HEK293T (cell line): ENCODE measurements at regions not wholly inside any gene's neighbourhood (a gene's known extent, or its start where the extent isn't known, plus 50 kb on each side); places are given as distances from the start of the nearest gene placed in this dataset.

Experiments
- CTCF ChIA-PET: fragments of 350-600 bp; formaldehyde crosslinking; extraction: SDS; loops from one replicate; lab custom pipeline; 2021; ENCODE audit warnings: antibody characterized with exemption, inconsistent platforms; lab: Yijun Ruan, JAX
- POLR2A ChIA-PET: fragments of 350-600 bp; formaldehyde crosslinking; extraction: SDS; loops from one replicate; lab custom pipeline; 2020; ENCODE audit warnings: antibody characterized with exemption, inconsistent platforms; lab: Yijun Ruan, JAX
- DNase-seq: peaks from one replicate; pipeline ENCODE4 v3.0.0; 2012; ENCODE audit warnings: mixed read lengths; ENCODE audit errors: extremely low spot score
- ARNT ChIP-seq: fragments of 450-650 bp; IDR thresholded peaks from 2 replicates; pipeline ENCODE4 v1.6.1; 2017; ENCODE audit warnings: mild to moderate bottlenecking
- BHLHE40 ChIP-seq: fragments of 450-650 bp; IDR thresholded peaks from 2 replicates; pipeline ENCODE4 v1.6.1; 2016; ENCODE audit warnings: mild to moderate bottlenecking, moderate library complexity, borderline replicate concordance
- CTBP1 ChIP-seq: fragments of 450-650 bp; IDR thresholded peaks from 2 replicates; pipeline ENCODE4 v1.6.1; 2016; ENCODE audit warnings: borderline replicate concordance
- ELF4 ChIP-seq: fragments of 450-650 bp; IDR thresholded peaks from 2 replicates; pipeline ENCODE4 v1.6.1; 2017; ENCODE audit warnings: antibody characterized with exemption
- FOXA1 ChIP-seq: fragments of 450-650 bp; IDR thresholded peaks from 2 replicates; pipeline ENCODE4 v1.6.1; 2016; ENCODE audit warnings: mild to moderate bottlenecking
- FOXK2 ChIP-seq: fragments of 450-650 bp; IDR thresholded peaks from 2 replicates; pipeline ENCODE4 v1.6.1; 2016; ENCODE audit warnings: mild to moderate bottlenecking
- FOXM1 ChIP-seq: fragments of 450-650 bp; IDR thresholded peaks from 2 replicates; pipeline ENCODE4 v1.6.1; 2017; ENCODE audit warnings: mild to moderate bottlenecking, borderline replicate concordance
- HDGF ChIP-seq: fragments of 450-650 bp; IDR thresholded peaks from 2 replicates; pipeline ENCODE4 v1.6.1; 2017; ENCODE audit warnings: antibody characterized with exemption, borderline replicate concordance
- L3MBTL2 ChIP-seq: fragments of 450-650 bp; conservative IDR thresholded peaks from 2 replicates; pipeline ENCODE4 v1.6.1; 2016; ENCODE audit warnings: mild to moderate bottlenecking
- LEF1 ChIP-seq: fragments of 450-650 bp; IDR thresholded peaks from 2 replicates; pipeline ENCODE4 v1.6.1; 2017; ENCODE audit warnings: mild to moderate bottlenecking, borderline replicate concordance
- NFRKB ChIP-seq: fragments of 450-650 bp; IDR thresholded peaks from 2 replicates; pipeline ENCODE4 v1.6.1; 2016; ENCODE audit warnings: mild to moderate bottlenecking, moderate library complexity
- PKNOX1 ChIP-seq: fragments of 450-650 bp; IDR thresholded peaks from 2 replicates; pipeline ENCODE4 v1.6.1; 2016
- SP1 ChIP-seq: fragments of 450-650 bp; IDR thresholded peaks from 2 replicates; pipeline ENCODE4 v1.6.1; 2017
- SUZ12 ChIP-seq: fragments of 450-650 bp; IDR thresholded peaks from 2 replicates; pipeline ENCODE4 v1.6.1; 2016; ENCODE audit warnings: mild to moderate bottlenecking
- TARDBP ChIP-seq: fragments of 450-650 bp; IDR thresholded peaks from 2 replicates; pipeline ENCODE4 v1.6.1; 2016
- ZNF384 ChIP-seq: fragments of 450-650 bp; IDR thresholded peaks from 2 replicates; pipeline ENCODE4 v1.6.1; 2016

DNA sequence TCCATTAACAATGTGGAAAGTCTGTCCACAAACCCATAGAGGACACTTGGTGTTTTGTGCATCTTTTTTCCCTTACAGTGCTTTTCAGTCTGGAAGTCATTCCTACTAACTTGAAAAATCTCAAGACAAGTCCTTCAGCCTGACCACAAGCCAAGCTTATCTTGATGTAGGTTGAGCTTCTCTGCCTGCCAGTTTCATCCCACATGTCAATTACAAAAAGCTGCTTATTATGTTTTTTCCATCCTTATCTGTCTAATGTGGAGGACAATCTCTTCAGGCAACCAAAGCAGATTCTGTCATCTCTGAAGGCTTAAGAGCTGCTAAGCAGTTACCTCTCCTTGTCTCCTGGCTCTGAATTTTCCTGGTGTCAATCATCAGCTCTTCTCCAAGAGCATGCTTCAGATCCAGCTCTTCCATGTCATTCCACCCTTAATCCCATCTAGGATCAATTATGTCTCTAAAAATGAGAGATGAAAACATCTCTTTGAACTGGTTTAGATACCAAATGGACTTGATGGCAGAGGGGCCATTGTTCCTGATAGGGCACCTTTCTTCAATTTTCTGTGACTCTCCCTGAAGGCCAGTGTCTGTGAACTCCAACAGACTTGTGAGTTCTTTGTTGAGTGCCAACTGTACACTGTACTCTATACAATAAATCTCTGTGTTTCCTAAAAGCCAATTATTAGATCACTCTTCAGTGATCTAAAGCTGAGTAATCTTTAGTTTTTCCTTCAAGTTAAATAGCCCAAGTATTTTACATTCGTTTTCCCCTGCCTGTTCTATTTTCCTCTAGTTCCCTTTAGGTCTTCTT, 208.6 kb downstream of the RBM43 start:
- DNase-seq = no peak
- ChIA-PET POLR2A (no interaction called here), CTCF (no interaction called here)
- TF ChIP-seq ARNT = no peak
- no peak for TF ChIP-seq LEF1
- TF ChIP-seq ZNF384 = no peak
- no peak for TF ChIP-seq HDGF
- TF ChIP-seq SUZ12 = no peak
- no peak for TF ChIP-seq FOXA1
- no peak for TF ChIP-seq FOXM1
- no peak for TF ChIP-seq FOXK2
- no peak for TF ChIP-seq ELF4
- TF ChIP-seq CTBP1 = no peak
- TF ChIP-seq NFRKB = no peak
- no peak for TF ChIP-seq PKNOX1

DNA sequence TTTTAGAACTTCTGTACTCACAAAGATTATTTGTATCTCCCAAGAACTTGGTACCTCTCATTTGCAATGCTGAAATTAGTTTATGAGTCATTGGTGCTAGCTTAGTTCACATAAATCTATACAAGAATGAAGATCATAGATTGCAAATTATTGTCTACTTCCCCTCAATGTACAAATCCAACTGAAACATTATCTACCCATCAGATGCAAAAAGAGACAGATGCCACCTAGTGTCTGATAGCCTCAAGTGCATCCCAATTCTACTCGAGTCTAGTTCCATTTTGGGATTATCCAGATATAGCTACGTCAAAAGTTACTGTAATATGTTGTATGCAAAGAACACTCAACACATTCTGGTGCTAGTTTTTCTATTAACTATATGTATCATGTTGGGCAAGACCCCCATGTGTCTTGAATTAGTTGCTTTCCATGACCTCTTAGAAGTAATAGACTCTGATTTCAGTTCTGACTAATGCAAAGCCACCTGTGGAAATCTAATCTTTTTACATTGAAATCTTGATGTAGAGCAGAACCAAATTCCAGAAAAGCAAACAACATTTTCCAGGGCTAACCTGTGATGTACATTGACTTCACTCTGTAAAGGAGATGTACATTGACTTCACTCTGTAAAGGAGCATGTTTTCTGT, 210.0 kb downstream of the RBM43 start:
- CTCF ChIA-PET = interaction anchor here (0.6 to 1.1 kb wide), 3 partner anchors 24 to 904 kb away, joined by 3 to 5 read pairs (median 3); no protein-coding TSS in a partner anchor
- peak; percentile 45 for DNase-seq
- TF ChIP-seq NFRKB (no peak), PKNOX1 (no peak), FOXM1 (no peak), L3MBTL2 (no peak), ZNF384 (no peak), LEF1 (no peak), ARNT (no peak), BHLHE40 (no peak), FOXK2 (no peak)
- POLR2A ChIA-PET = no interaction called here

DNA sequence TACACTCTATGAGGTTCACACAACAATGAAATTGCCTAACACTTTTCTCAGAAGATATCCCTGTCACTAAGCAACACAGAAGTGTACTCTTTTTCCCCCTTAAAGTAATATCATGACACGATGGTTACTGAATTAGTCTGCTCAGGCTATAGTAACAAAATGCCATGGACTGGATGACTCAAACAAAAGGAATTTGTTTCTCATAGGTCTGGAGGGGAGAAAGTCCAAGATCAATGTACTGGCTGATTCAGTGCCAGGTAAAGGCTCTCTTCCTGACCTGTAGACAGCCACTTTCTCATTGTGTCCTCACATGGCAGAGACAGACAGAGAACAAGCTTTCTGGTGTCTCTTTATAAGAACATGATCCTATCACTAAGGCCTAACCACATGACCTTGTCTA, 211.9 kb downstream of the RBM43 start:
- ChIA-PET CTCF (no interaction called here), POLR2A (no interaction called here)
- TF ChIP-seq LEF1 = no peak
- TF ChIP-seq SP1 = no peak
- no peak for TF ChIP-seq NFRKB
- no peak for TF ChIP-seq BHLHE40
- TF ChIP-seq ELF4 = no peak
- no peak for TF ChIP-seq CTBP1
- no peak for TF ChIP-seq FOXK2
- no peak for TF ChIP-seq ARNT
- TF ChIP-seq HDGF = no peak
- no peak for TF ChIP-seq ZNF384
- no peak for TF ChIP-seq TARDBP
- no peak for DNase-seq

DNA sequence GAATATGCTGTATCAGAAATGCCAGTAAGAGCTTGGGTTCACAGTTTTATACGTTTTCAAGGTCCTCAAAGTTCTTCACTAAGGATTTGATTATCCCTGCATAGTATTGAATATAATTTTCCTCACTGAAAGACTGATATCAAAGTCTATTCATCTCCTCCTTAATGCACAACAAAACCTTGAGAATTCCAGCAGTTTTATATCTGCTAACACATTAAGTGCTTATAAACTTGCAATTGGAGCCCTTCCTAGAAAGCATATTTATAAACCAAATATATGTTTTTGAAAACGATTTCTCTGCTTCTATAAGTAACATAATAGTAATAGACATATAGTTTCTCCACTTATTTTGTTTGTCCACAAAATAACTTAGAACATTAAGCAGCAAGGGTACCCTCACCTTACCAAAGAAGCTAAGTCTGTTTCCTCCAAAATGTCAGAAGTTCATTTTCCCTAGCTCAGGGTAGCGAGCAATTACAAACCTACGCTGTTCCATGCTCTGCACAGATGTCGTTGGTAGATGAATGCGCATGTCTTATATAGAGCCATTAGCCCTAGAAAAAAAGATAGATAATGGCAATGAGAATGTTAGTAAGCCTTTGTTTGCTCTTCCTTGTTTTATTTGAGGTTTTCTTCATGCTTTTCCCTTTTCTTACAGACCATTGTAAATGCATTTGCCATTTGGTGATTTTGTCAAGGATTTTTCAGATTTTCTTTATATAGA, 213.2 kb downstream of the RBM43 start:
- ChIA-PET POLR2A (no interaction called here), CTCF (interaction anchor here (0.6 kb wide), 1 partner anchor 437 kb away, joined by 4 read pairs; no protein-coding TSS in a partner anchor)
- no peak for TF ChIP-seq CTBP1
- no peak for TF ChIP-seq SP1
- TF ChIP-seq SUZ12 = no peak
- TF ChIP-seq FOXA1 = no peak
- no peak for TF ChIP-seq L3MBTL2
- no peak for TF ChIP-seq FOXM1
- TF ChIP-seq ARNT = no peak

GRCh38 chr2:151043484-151043883, 218.2 kb downstream of the RBM43 start:
- ChIA-PET POLR2A (no interaction called here), CTCF (no interaction called here)
- TF ChIP-seq ZNF384 = no peak
- no peak for TF ChIP-seq SP1
- no peak for TF ChIP-seq FOXA1
- no peak for TF ChIP-seq FOXM1
- TF ChIP-seq HDGF = no peak
- no peak for TF ChIP-seq TARDBP
- no peak for TF ChIP-seq NFRKB
- no peak for TF ChIP-seq BHLHE40
- no peak for TF ChIP-seq L3MBTL2
- TF ChIP-seq FOXK2 = no peak
- TF ChIP-seq CTBP1 = no peak
- peak; percentile 20 for DNase-seq

More for the DNA sequence above, 213.2 kb downstream of the RBM43 start:
- no peak for DNase-seq

- DNase-seq = no peak
- POLR2A ChIA-PET = no interaction called here
- CTCF ChIA-PET = no interaction called here
- TF ChIP-seq PKNOX1 (no peak), LEF1 (no peak), SUZ12 (no peak), ELF4 (no peak), TARDBP (no peak), FOXM1 (no peak), BHLHE40 (no peak), CTBP1 (no peak), SP1 (no peak), FOXA1 (no peak)
Observed at GRCh38 chr2:151042964-151043363, 218.7 kb downstream of the RBM43 start.
